HG02884 (cell line): ENCODE measurements at regions not wholly inside any gene's neighbourhood (a gene's known extent, or its start where the extent isn't known, plus 50 kb on each side); places are given as distances from the start of the nearest gene placed in this dataset.

Source experiments
- ATAC-seq: cut with Tn5 transposase; IDR thresholded peaks from one replicate; pipeline ENCODE4 v1.9.1; 2021; ENCODE audit warnings: mild to moderate bottlenecking, moderate library complexity; ENCODE audit not compliant: unreplicated experiment

- no peak for ATAC-seq
These were observed 821.3 kb upstream of the TYRP1 start for GRCh38 chr9:11871852-11872251.

GRCh38 chr9:11872471-11872870, 820.7 kb upstream of the TYRP1 start:
- ATAC-seq: no peak

GRCh38 chr9:11874414-11874813, 818.8 kb upstream of the TYRP1 start:
- no peak for ATAC-seq

- no peak for ATAC-seq
These were observed 800.8 kb upstream of the TYRP1 start for GRCh38 chr9:11892401-11892800.

- no peak for ATAC-seq
These were observed 799.9 kb upstream of the TYRP1 start for GRCh38 chr9:11893331-11893730.

- no peak for ATAC-seq
These were observed 799.0 kb upstream of the TYRP1 start for GRCh38 chr9:11894136-11894535.

GRCh38 chr9:11902610-11903009, 790.6 kb upstream of the TYRP1 start:
- no peak for ATAC-seq

- ATAC-seq: no peak
These were observed 777.5 kb upstream of the TYRP1 start for GRCh38 chr9:11915699-11916098.

GRCh38 chr9:11928871-11929321, 764.3 kb upstream of the TYRP1 start:
- no peak for ATAC-seq

GRCh38 chr9:11931109-11931508, 762.1 kb upstream of the TYRP1 start:
- ATAC-seq: no peak

GRCh38 chr9:11931751-11932150, 761.4 kb upstream of the TYRP1 start:
- ATAC-seq: no peak

- ATAC-seq: no peak
These were observed 759.3 kb upstream of the TYRP1 start for GRCh38 chr9:11933926-11934325.

GRCh38 chr9:11946531-11946930, 746.7 kb upstream of the TYRP1 start:
- ATAC-seq: no peak

GRCh38 chr9:11962327-11962726, 730.9 kb upstream of the TYRP1 start:
- ATAC-seq: no peak

GRCh38 chr9:11966786-11967185, 726.4 kb upstream of the TYRP1 start:
- no peak for ATAC-seq

- no peak for ATAC-seq
These were observed 724.6 kb upstream of the TYRP1 start for GRCh38 chr9:11968631-11969030.

- no peak for ATAC-seq
These were observed 720.2 kb upstream of the TYRP1 start for GRCh38 chr9:11973011-11973410.

- no peak for ATAC-seq
These were observed 719.7 kb upstream of the TYRP1 start for GRCh38 chr9:11973511-11973910.

GRCh38 chr9:11992866-11993265, 700.3 kb upstream of the TYRP1 start:
- no peak for ATAC-seq

- no peak for ATAC-seq
These were observed 678.7 kb upstream of the TYRP1 start for GRCh38 chr9:12014488-12014887.

- ATAC-seq: no peak
These were observed 639.0 kb upstream of the TYRP1 start for GRCh38 chr9:12054235-12054634.

- ATAC-seq: no peak
These were observed 636.3 kb upstream of the TYRP1 start for GRCh38 chr9:12056874-12057273.

GRCh38 chr9:12060067-12060466, 633.1 kb upstream of the TYRP1 start:
- ATAC-seq: no peak

- no peak for ATAC-seq
These were observed 632.4 kb upstream of the TYRP1 start for GRCh38 chr9:12060811-12061210.
